ENCODE measurements at regions not wholly inside any gene's neighbourhood (a gene's known extent, or its start where the extent isn't known, plus 50 kb on each side); places are given as distances from the start of the nearest gene placed in this dataset.

DNA sequence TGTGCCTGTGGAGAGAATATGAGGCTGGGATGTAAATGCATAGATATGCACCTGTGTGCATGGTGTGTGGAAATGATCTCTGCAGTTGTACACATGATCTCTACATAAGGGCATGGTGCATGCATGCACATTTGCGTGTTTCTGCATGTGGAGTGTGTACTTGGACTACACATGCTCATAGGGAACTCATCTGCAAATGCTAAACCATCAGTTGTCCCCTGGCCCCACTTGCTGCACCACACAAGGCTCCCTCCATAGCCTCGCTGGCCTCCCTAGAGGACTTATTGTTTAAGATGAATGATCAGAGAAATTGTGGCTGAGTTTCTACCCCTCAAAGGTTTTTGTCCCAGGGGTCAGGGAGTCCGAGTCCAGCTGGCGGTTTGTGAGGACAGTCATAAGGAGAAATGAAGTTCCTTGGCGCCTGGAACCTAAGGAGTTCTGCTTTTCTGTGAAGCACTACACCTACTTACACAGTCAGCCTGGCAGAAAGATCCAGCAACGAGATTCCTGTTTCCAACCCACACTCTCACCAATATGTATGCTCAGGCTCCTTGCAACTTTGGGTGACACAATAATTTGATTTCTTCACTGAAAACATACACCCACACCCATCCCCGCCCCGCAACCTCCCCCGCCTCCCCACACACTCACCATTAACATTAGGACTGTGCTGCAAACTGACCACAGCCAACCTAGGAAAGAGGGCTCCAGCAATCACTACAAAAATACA, 79.9 kb upstream of the CPEB4 start:
- no peak for DNase-seq

DNA sequence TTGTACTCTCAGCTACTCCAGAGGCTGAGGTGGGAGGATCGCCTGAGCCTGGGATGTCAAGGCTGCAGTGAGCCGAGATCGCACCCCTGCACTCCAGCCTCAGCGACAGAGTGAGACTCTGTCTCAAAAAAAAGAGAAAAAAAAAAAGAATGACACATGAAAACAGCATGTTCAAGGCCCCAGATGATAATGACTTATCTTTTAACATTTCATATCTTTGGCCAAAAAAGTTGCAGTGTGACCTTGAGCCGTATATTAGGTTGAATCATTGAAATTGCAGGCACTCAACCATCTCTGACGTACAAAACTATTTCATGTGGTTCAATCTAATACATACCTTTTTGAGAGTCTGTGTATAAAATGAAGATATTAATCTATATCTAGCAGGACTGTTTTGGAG, 79.1 kb upstream of the CPEB4 start:
- DNase-seq = no peak

DNA sequence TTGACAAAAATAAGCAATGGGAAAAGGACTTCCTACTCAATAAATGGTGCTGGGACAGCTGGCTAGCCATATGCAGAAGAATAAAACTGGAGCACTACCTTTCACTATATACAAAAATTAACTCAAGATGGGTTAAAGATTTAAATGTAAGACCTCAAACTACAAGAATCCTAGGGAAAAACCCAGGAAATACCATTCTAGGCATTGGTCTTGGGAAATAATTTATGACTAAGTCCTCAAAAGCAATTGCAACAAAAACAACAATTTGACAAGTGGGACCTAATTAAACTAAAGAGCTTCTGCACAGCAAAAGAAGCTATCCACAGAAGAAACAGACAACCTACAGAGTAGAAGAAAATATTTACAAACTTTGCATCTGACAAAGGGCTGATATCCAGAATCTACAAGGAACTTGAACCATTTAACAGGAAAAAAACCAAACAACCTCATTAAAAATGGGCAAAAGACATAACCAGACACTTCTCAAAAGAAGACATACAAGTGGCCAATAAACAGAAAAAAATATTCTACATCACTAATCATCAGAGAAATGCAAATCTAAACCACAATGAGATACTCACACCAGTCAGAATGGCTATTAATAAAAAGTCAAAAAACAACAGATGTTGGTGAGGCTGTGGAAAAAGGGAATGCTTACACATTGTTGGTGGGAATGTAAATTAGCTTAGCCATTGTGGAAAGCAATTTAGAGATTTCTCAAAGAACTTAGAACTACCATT, 75.2 kb upstream of the CPEB4 start:
- no peak for DNase-seq

DNA sequence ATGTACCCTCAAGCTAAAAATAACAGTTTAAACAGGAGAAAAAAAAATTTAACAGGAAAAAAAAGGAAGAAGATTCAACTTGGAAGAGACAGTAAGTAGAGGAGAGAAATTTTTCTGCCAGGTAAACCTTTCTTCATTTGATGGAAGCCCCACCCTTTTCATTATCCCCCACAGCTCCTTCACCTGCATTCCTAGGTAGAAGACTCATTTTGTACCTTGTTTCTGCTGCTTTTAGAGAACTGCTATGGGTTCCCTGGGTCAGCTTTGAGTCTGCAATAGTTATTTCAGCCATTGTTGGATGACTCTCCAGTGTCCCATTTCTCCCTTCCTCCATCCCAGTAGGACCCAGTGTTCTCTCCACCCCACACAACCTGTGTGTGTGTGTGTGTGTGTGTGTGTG, 74.1 kb upstream of the CPEB4 start:
- no peak for DNase-seq

DNA sequence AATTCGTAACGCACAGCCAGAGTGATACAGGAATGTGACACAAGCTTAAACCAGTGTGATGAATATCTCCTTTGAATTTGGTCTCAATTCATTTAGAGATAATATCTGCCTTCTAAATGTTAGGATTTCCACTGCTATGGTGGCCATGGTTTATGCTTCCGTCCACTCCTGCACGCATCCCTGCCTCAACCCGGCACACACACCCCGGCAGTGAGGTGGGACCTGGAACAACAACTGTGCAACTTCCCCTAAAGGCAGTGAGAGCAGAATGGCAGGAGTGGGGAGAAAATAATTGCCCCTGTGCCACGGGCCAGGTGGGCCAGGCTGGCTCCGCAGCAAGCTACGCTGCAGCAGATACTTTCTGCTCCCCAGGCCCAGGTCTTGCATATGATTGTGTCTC, 72.6 kb upstream of the CPEB4 start:
- no peak for DNase-seq

DNA sequence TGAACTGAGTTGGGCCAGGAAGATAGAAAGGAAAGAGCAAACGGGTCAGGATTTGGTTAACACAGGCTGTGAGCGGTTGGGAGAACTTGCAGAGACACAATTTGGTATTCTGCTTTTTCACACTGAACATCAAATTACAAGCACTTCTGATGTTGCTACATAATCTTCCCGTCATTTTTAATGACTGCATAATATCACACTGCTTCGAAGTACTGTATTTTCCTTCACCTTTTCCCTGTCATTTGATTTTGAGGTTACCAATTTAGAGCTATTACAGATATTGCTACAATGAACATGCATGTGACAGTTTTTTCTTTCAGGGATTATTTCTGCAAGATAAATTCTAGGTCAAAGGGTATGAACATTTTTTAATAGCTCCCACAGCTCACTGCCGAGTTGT, 71.4 kb upstream of the CPEB4 start:
- DNase-seq = no peak

DNA sequence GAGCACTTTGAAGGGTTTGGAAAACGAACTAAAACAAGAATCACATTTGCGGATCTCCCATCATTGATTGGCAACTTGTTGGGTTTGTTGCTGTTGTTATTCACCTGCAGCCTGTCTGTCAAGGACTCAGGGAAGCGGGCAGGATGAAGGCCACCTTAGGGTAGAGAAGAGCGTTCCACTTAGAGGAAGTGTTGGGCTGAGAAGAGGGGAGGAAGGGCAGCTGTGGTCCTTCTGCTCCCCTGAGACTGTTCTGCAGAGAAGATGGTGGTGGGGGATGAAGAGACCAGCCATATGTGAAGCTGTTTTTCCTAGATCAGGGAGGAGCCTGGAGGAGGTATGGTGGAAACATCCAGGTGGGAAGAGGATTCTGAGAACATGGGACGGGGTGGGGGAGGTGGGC, 70.6 kb upstream of the CPEB4 start:
- no peak for DNase-seq

DNA sequence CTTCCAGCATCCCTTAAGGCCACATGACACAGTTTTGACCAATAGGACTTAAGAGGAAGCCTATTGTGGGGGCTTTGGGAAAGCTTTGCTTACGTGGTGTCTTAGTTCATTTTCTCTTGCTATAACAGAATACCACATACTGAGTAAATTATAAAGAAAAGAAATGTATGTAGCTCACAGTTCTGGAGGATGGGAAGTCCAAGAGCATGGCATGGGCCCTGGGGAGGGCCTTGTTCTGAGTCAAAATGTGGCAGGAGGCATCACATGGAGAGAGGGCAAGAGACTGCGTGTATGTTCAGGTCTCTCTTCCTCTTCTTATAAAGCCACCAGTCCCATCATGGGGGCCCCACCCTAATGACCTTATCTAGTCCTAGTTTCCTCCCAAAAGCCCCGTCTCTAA, 68.6 kb upstream of the CPEB4 start:
- DNase-seq = no peak

DNA sequence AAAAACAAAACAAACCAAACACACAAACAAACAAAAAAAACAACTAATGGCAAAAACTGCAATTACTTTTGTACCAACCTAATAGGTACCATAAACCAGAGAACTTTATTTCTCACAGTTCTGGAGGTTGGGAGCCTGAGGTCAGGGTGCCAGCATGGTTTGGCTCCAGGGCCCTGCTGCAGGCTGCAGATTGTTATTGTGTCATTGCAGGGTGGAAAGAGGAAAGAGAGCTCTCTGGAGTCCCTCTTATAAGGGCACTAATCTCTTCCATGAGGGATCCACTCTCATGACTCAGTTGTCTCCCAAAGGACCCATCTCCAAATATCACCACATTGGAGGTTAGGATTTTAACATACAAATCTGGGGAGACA, 64.9 kb upstream of the CPEB4 start:
- no peak for DNase-seq

DNA sequence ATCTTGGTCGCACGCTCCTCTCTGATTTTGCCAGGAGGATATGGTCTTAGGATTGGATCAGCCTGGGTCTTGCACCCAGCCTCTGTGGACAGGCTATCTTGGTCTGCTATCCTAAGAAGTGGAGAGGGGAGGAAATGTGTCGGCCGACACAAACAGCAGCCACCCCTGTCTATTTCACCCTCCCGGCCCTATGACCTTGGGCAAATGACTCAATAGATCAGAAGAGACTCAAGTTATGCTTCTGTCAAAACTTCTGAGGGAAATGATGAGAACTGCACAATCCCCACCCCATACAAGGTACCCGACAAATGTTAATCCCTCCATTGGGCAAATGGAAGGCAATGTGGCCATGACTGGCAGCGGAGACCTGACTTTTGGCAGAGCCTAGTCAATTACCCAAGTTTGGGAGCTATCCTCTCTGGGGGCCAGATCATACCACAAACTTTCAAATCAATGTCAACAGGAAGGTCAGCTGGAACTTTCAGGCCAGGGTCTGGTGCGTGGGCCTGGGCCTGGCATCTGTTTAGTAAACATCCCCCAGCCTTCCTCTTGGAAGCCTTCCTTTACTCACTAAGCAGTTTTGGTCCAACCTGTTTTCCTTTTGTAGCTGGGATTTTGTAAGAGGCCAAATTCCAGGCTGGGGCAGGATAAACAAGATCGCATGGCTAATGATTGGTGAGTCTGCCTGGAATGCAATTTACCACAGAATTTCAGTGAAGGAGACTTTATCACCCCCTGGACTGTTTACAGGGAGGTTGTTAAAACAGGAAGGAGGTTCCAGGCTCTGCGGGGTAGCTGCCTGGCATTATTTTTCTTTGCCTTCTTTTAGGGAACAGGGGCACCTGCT, 64.2 kb upstream of the CPEB4 start:
- no peak for DNase-seq

DNA sequence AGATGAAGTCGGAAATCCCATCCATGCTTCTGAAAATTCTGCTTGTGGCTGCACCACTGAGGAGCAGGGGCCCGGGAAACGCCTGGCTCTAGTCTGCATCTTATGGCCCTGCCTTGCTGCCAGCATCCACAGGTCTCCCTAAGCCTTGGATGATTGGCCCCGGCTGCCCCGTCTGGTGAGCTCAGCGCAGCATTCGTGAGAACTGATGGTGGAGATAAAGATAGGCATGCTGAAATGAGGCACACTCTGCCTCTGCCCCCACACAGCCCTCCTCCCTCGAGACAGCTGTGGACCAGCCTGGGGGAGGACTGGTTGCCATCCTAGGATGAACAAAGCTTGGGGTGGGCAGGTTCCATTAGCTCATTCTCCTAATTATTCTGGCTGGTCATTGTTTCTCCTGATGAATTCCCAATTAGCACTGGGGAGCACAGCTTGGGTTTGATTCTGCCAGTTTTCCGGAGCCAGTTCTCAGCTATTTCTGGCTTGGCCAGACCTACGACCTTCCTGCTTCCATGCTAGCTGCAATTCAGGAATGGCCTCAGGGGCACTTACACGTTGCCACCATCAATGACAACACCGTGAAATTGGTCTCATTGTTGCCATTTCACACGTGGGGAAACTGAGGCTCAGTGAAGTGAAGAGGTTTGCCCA, 62.8 kb upstream of the CPEB4 start:
- DNase-seq = no peak

DNA sequence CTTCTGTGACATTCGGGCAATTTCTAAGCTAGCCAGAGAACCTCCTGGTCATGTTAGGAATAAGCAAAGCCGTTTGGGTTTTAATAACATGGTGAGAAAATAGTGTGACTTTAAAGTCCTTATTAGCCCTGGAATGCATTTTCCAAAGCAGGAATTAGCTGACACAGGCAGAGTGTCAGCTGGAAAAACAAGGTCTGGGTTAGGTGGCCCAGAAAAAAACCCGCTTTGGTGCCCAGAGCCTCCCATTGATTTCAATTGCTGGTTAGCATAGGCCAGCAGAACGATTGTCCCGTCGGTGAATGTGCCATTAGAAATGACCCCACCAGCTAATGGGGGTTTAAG, 62.1 kb upstream of the CPEB4 start:
- DNase-seq = no peak

DNA sequence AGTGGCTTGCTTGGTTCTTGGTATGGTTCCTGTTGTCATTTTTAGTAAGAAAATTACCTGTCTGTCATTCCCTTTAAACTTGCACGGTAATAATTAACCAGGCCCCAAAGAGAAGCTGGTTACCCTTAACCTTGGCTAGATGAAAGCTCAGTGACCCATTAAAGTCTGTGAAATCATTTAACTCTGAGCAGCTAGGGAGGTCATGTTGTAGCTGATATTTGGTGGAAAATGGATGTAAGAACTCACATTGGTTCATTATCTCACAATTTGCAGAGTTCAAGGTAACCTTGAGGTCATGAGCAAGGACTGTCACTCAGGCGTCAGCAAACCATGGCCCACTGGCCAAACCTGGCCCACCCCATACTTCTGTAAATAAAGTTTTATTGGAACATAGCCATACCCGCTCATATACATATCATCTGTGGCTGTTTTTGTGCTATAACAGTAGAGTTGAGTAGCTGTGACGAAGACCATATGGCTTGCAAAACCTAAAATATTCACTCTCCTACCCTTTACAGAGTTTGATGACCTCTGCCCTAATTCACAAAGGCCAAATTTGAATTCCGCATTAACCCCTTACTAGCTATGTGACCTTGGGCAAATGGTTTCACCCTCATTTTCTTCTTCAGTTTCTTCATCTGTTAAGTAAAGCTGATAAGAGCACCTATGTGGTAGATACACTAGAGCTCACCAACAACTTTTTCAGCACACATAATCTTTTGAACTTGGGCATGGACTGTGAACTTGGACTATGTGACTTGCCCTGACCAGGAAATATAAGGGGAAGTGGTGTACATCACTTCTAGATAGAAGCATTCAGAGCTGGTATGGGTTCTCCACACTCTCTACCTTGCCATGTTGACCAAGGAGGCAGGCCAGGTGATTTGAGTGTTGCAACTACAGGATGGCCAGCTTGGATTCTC, 61.5 kb upstream of the CPEB4 start:
- DNase-seq = no peak

DNA sequence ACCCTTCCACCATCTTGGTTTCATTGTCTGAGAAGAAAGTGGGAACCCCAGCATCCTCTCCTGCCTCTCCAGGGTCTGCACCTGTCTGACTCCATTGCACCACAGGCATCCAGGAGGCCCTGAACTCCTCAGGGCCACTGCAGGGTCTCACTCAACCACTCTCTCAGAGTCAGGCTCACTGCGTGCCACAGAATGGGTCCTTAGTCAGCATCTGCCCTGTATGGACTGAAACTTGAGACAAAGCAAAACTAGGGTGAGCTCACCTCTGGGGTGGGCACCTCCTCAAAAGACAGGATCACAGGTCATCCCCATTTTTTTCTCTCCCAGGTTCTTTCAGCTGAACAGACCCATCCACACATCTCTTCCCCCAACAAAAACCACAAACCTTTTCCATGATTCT, 59.2 kb upstream of the CPEB4 start:
- no peak for DNase-seq

DNA sequence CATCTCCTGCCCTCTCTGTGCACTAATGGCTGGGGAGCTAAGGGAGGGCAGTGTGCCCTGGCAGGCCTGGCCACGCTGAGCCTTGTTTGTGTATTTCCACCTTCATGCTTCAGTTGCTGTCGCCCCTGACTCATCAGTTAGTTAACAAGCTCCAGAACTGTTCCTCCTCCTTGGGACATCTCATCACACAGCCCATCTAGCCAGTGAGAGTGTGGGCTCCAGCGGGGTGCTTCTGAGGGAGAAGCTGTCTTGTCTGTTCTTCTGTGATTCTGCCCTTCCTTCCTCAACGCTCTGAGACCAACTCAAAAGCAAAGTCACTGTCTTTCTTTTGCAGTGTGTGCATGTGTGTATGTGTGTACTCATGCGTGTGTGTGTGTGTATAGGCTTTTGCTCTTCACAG, 58.3 kb upstream of the CPEB4 start:
- no peak for DNase-seq

DNA sequence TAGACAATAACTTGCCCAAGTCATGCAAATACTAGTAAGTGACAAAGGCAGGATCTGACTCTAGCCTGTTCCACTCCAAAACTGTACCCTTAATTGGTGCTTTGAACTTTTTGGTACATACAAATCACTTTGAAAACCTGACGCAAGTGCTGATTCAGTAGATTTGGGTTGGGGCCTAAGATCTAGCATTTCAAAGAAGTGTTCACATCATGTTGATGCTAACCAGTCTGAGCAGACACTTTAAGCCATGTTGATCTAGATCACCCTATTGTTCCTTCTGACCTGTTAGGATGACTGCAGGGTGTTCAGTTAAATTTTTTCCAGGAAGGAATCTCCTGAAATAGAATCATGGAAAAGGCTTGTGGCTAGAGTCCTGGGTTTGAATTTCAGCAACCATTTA, 57.7 kb upstream of the CPEB4 start:
- DNase-seq = no peak

DNA sequence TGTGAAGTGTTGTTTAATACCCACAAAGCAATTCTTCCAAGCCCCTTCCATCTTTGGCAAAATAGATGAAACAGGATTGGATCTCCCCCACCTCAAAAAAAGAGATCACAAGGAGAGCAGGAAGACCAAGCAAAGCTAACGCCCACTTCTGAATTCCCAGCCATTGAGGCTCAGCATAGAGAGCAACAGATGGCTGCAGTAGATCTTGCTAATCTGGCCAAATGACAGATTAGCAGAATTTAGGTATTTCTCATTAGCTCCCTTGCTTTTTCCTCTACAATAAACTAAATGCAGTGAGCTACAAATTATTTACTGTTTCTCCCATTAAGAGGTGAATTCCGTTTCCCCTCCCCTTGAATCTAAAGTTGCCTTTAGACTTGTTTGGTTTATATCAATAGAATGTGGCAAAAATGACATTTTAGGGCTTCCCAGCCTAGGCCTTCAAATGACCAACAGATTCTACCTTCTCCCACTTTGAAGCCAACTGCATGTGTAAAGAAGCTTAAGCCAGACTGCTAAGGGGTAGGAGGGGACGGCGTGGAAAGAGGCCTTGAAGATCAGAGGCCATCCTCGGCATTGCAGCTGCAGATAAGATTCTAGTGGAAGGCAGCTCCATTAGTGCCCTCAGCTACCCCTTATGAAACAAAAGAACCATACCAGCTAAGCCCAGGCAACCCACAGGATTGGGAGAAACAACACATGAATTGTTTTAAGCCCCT, 56.8 kb upstream of the CPEB4 start:
- DNase-seq = no peak

DNA sequence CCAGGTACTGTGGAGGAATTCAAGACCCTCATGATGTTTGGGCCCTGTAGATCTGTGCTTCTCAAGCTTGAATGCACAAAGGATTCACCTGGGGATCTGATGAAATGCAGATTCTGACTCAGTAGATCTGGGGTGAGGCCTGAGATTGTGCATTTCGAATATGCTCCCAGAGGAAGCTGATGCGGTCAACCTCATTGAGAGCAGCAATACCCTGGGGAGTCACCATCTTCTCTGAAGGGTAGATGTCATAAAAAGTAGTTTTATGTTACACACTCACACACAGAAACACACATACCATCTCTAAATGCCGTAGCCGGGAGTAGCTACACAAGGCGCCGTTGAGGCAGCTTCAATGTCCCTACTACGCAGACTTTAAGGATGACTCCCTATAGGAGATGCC, 55.8 kb upstream of the CPEB4 start:
- DNase-seq = no peak

DNA sequence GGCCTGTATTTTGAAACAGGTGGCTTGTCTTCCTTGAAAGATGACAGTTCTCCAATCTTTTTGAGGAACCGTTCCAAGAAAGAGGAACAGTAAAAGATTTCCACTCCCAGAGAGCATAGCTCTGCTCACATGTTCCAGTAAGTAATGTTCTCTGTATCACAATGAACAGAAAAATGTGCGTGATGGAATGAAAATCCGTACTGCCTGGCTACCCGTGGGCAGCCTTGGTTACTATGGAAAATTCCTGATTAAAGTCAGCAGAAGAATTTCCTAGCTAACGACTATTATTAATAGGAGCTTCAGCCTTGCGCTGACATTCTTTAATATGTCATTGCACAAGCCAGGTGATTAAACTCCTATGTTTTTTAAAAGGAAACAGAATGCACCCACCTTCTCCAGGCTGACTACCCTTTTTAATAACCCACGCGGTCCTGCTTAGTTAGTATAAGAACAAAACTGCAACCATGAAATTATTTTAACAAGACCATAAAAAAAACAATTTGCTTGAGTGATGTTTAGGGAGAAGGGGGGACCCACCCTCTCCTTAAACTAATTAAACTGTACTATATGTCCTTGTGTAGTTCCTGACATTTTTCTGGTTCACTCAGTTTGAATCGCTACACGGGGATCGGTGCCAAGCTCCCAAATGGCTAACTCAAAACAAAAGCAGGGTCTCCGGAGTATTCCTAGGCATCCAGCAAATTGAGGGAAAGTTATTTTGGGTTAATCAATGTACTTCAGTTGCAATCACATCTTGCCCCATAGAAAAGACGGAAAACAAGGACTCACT, 54.8 kb upstream of the CPEB4 start:
- DNase-seq = no peak

DNA sequence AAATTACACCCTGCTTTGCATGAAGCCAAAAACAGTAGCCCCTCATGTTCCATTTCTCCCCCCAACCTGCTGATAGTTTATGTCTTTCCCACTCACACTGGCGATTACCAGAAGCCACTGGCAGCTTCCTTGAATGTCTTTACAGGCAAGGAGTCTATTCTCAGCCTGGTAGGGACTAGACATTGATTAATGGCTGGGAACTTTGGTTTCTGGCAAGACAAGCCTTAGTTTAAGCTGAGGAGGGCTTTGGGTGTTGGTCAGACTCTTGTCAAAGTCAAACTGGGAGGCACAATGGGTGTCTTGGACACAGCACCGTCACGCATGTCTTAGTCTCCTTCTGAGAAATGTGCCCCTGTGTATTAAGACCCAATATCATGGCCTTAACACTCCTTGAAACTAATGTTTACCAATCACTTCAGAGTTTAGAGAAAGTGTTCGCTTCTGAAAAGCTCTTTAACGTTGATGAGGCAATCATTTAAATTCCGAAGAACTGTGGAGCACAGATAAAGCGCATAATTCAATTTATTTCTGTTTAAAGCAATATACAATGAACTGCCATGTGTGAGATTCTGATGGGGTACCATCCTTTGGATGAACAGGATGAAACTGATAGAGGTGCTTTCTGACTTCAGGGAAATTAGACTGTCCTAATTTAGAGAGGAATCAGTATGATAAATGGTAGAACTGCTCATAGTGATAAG, 53.9 kb upstream of the CPEB4 start:
- DNase-seq = no peak
